COR-L47 (cell line): ENCODE measurements at regions not wholly inside any gene's neighbourhood (a gene's known extent, or its start where the extent isn't known, plus 50 kb on each side); places are given as distances from the start of the nearest gene placed in this dataset.
"Not testable (repeated sequence)": the region's sequence is repeated elsewhere in the genome, so short reads cannot be mapped to it uniquely, and the experiment has no call there.

Experiments
- DNase-seq: peaks from one replicate; lab custom pipeline; 2025; lab: John Stamatoyannopoulos, UW

GRCh38 chr2:128414946-128415778 is 96.5 kb upstream of the HS6ST1 start:
- DNase-seq, result no peak

- DNase-seq, result no peak
Measured at GRCh38 chr2:128415779-128416061, 97.1 kb upstream of the HS6ST1 start.

- no peak for DNase-seq
Measured at GRCh38 chr2:128416109-128416785, 97.6 kb upstream of the HS6ST1 start.

- no peak for DNase-seq
Measured at GRCh38 chr2:128416806-128417205, 98.1 kb upstream of the HS6ST1 start.

GRCh38 chr2:128417264-128417663 is 98.6 kb upstream of the HS6ST1 start:
- DNase-seq, result not testable (repeated sequence)

- no peak for DNase-seq
Measured at GRCh38 chr2:128420131-128420530, 101.5 kb upstream of the HS6ST1 start.

GRCh38 chr2:128420776-128421175 is 102.1 kb upstream of the HS6ST1 start:
- no peak for DNase-seq

GRCh38 chr2:128421286-128421685 is 102.6 kb upstream of the HS6ST1 start:
- no peak for DNase-seq

- no peak for DNase-seq
Measured at GRCh38 chr2:128421861-128422311, 103.2 kb upstream of the HS6ST1 start.

- DNase-seq, result no peak
Measured at GRCh38 chr2:128422571-128422970, 103.9 kb upstream of the HS6ST1 start.

- no peak for DNase-seq
Measured at GRCh38 chr2:128423788-128424165, 105.1 kb upstream of the HS6ST1 start.

GRCh38 chr2:128424406-128425171 is 105.9 kb upstream of the HS6ST1 start:
- no peak for DNase-seq

GRCh38 chr2:128425216-128425615 is 106.5 kb upstream of the HS6ST1 start:
- no peak for DNase-seq

- no peak for DNase-seq
Measured at GRCh38 chr2:128425731-128426620, 107.3 kb upstream of the HS6ST1 start.

- no peak for DNase-seq
Measured at GRCh38 chr2:128427413-128427755, 108.7 kb upstream of the HS6ST1 start.

GRCh38 chr2:128428415-128428814 is 109.7 kb upstream of the HS6ST1 start:
- no peak for DNase-seq

- no peak for DNase-seq
Measured at GRCh38 chr2:128432423-128432822, 113.8 kb upstream of the HS6ST1 start.

GRCh38 chr2:128433911-128434550 is 115.4 kb upstream of the HS6ST1 start:
- no peak for DNase-seq

- no peak for DNase-seq
Measured at GRCh38 chr2:128435576-128436478, 117.2 kb upstream of the HS6ST1 start.

- DNase-seq, result no peak
Measured at GRCh38 chr2:128436479-128437203, 118.0 kb upstream of the HS6ST1 start.
